ENCODE measurements at regions not wholly inside any gene's neighbourhood (a gene's known extent, or its start where the extent isn't known, plus 50 kb on each side); places are given as distances from the start of the nearest gene placed in this dataset.

GRCh38 chr15:98422130-98422478, 226.2 kb upstream of the IGF1R start:
- 18 to 22% (median 19%) methylated on average over 13 of the region's 13 CpGs for WGBS, 3 donors
- Histone ChIP-seq H3K27ac (no peak overlapping the region), H3K4me1 (peaks cover 7% of the 10 kb centered on the region), H3K9me3 (no peaks in the 10 kb centered on the region), H3K27me3 (ENCODE audit: insufficient read depth in 3 of 3, low read length in 2 of 3) (peaks cover 0 to 47% (median 9%) of the 10 kb centered on the region in 3 donors), H3K4me3 (peak overlapping the region; percentile 44), H3K36me3 (ENCODE audit: insufficient read depth in 1 of 2, low read depth in 1 of 2) (no peaks in the 10 kb centered on the region)
- TF ChIP-seq, protein P1, sequence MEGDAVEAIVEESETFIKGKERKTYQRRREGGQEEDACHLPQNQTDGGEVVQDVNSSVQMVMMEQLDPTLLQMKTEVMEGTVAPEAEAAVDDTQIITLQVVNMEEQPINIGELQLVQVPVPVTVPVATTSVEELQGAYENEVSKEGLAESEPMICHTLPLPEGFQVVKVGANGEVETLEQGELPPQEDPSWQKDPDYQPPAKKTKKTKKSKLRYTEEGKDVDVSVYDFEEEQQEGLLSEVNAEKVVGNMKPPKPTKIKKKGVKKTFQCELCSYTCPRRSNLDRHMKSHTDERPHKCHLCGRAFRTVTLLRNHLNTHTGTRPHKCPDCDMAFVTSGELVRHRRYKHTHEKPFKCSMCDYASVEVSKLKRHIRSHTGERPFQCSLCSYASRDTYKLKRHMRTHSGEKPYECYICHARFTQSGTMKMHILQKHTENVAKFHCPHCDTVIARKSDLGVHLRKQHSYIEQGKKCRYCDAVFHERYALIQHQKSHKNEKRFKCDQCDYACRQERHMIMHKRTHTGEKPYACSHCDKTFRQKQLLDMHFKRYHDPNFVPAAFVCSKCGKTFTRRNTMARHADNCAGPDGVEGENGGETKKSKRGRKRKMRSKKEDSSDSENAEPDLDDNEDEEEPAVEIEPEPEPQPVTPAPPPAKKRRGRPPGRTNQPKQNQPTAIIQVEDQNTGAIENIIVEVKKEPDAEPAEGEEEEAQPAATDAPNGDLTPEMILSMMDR (IDR thresholded peaks at IDR 0.05) = no peak
- intact Hi-C loops (cut with DNase I) = loop anchor here (5.0 to 10.0 kb wide), 3 partner anchors 110 to 520 kb away; no protein-coding TSS in a partner anchor
- peak in 1 of 4 donors; percentile 4 for ATAC-seq
- DNase-seq = no peak

DNA sequence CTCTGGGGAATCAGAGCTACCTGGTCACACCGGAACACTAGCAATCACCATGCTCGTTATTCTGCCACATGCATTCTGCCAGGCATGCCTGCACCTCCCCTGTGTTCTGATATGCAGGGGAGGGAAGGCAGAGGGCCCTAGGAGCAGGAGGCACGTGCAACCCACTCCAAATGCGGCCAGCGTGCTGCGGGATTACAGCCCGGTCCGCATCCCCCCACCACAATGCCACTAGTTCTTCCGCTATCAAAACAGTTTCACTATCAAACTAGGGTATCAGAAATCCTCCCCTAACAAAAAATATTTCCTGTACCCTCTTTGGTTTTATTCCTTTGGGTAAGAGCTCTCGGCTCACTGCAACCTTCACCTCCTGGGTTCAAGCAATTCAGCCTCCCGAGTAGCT, 223.2 kb upstream of the IGF1R start:
- no peaks in the 10 kb centered on the region for H3K36me3 ChIP-seq (ENCODE audit: insufficient read depth in 1 of 2, low read depth in 1 of 2)
- TF ChIP-seq, protein P1 (IDR thresholded peaks at IDR 0.05) = no peak
- WGBS, 3 donors = 63 to 79% (median 76%) methylated on average over 11 of the region's 11 CpGs
- intact Hi-C loops (cut with DNase I) = loop anchor here in 1 of 2 donors (10.0 kb wide), 1 partner anchor 520 kb away; no protein-coding TSS in a partner anchor
- H3K4me1 ChIP-seq = peaks cover 7% of the 10 kb centered on the region
- H3K9me3 ChIP-seq = no peaks in the 10 kb centered on the region
- no peak for ATAC-seq
- H3K4me3 ChIP-seq = no peak overlapping the region
- DNase-seq = no peak
- H3K27ac ChIP-seq = no peak overlapping the region
- H3K27me3 ChIP-seq (ENCODE audit: insufficient read depth in 3 of 3, low read length in 2 of 3) = peaks cover 0 to 74% (median 8%) of the 10 kb centered on the region in 3 donors

DNA sequence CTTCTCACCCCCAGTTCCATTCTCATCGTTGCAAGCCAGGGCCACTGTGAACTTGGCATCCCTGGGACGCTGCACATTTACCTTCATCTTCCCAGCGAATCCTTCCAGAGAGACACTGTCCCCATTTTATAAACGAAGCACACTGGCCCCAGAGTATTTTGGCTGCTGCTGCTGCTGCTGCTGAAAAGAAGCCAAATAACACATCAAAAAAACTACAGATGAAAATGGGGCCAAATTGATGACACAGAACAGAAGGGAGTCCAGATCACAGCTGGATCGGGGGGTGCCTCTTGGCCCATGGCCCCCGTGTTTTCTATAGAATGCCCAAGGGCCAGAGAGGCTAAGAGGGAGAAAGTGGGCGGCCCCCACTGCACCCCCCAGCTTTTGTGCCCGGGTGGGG, 221.0 kb upstream of the IGF1R start:
- Histone ChIP-seq H3K27ac (no peak overlapping the region), H3K4me1 (no peaks in the 10 kb centered on the region), H3K36me3 (ENCODE audit: insufficient read depth in 1 of 2, low read depth in 1 of 2) (no peaks in the 10 kb centered on the region), H3K27me3 (ENCODE audit: insufficient read depth in 3 of 3, low read length in 2 of 3) (peaks cover 0 to 72% (median 8%) of the 10 kb centered on the region in 3 donors), H3K9me3 (no peaks in the 10 kb centered on the region), H3K4me3 (no peak overlapping the region)
- 11 to 22% (median 20%) methylated on average over 8 of the region's 8 CpGs for WGBS, 3 donors
- ATAC-seq (no peak), DNase-seq (no peak)
- TF ChIP-seq, protein P1 (IDR thresholded peaks at IDR 0.05) = no peak
- intact Hi-C loops (cut with DNase I) = loop anchor here (2.0 to 10.0 kb wide), 2 partner anchors 115 to 523 kb away; no protein-coding TSS in a partner anchor

- ATAC-seq (peak; percentile 66 to 90 (median 82)), DNase-seq (peak; percentile 72 to 83)
- H3K27ac ChIP-seq = no peak overlapping the region
- no peaks in the 10 kb centered on the region for H3K36me3 ChIP-seq (ENCODE audit: insufficient read depth in 1 of 2, low read depth in 1 of 2)
- H3K4me3 ChIP-seq = peak overlapping the region; percentile 58
- intact Hi-C loops (cut with DNase I) = loop anchor here in 1 of 2 donors (10.0 kb wide), 1 partner anchor 524 kb away; no protein-coding TSS in a partner anchor
- H3K9me3 ChIP-seq = no peaks in the 10 kb centered on the region
- peaks cover 0 to 62% (median 8%) of the 10 kb centered on the region in 3 donors for H3K27me3 ChIP-seq (ENCODE audit: insufficient read depth in 3 of 3, low read length in 2 of 3)
- TF ChIP-seq, protein P1 (IDR thresholded peaks at IDR 0.05) = peak; percentile 76
- no peaks in the 10 kb centered on the region for H3K4me1 ChIP-seq
- WGBS, 3 donors = 2 to 4% (median 2%) methylated on average over 43 to 49 of the region's 49 CpGs
Observed at GRCh38 chr15:98428253-98428989, 219.9 kb upstream of the IGF1R start.

All from psoas muscle (tissue), 7 donors.